Fibroblast of pulmonary artery (primary cell): ENCODE measurements at regions not wholly inside any gene's neighbourhood (a gene's known extent, or its start where the extent isn't known, plus 50 kb on each side); places are given as distances from the start of the nearest gene placed in this dataset.

Experiments
- DNase-seq: peaks from one replicate; pipeline ENCODE4 v3.0.0-alpha.2; 2010; ENCODE audit warnings: low read depth
- H3K4me3 ChIP-seq: replicated peaks from 2 replicates; pipeline ENCODE4 v1.5.1; 2011; ENCODE audit warnings: low read depth, mild to moderate bottlenecking, control low read depth, low read length, moderate library complexity
- TF ChIP-seq, protein P1 (sequence below): IDR thresholded peaks from 2 replicates; pipeline ENCODE4 v1.5.1; 2011; ENCODE audit warnings: mild to moderate bottlenecking, control low read depth, low read length, inconsistent platforms; ENCODE audit errors: missing control alignments

DNA sequence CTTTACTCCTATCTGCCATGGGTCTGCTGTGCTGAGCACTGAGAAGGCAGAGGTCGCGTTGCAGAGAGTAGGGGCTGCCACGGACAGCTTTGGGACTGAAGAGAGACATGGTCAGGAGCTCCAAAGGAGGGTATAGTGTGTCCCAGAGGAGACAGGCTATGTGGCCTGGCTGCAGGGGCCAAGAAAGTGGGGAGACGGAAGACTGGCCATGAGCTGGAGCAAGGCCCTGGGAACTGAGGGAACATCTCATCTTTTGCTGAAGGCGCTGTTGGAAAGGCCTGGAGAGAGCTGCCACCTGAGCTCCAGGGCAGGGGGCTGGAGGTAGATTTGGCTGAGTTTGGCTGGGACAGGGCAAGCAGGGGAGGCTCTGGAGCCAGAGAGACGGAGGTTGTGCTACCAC lies 55.8 kb upstream of the AJAP1 start:
- H3K4me3 ChIP-seq, result no peak overlapping the region
- DNase-seq, result no peak
- TF ChIP-seq, protein P1, sequence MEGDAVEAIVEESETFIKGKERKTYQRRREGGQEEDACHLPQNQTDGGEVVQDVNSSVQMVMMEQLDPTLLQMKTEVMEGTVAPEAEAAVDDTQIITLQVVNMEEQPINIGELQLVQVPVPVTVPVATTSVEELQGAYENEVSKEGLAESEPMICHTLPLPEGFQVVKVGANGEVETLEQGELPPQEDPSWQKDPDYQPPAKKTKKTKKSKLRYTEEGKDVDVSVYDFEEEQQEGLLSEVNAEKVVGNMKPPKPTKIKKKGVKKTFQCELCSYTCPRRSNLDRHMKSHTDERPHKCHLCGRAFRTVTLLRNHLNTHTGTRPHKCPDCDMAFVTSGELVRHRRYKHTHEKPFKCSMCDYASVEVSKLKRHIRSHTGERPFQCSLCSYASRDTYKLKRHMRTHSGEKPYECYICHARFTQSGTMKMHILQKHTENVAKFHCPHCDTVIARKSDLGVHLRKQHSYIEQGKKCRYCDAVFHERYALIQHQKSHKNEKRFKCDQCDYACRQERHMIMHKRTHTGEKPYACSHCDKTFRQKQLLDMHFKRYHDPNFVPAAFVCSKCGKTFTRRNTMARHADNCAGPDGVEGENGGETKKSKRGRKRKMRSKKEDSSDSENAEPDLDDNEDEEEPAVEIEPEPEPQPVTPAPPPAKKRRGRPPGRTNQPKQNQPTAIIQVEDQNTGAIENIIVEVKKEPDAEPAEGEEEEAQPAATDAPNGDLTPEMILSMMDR, result no peak

DNA sequence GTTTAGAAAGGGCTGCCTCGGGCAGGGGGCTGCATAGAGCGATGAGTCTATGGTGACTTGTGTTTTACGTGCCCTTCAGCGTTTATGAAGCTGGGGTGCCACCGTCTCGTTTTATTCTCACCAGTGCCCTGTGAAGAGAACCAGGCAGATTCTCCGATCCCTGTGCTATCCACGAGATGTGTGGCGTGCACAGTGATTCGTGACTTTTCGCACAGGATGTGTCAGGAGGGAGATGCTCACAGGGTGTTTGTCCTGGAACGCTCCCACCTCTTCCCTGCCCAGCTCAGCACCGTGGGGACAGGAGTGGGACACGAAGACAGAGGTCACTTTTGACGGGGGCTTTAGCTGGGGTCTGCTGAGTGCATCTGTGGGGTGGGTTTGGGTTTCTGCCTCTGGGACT lies 54.9 kb upstream of the AJAP1 start:
- TF ChIP-seq, protein P1, result no peak
- H3K4me3 ChIP-seq, result no peak overlapping the region
- no peak for DNase-seq

DNA sequence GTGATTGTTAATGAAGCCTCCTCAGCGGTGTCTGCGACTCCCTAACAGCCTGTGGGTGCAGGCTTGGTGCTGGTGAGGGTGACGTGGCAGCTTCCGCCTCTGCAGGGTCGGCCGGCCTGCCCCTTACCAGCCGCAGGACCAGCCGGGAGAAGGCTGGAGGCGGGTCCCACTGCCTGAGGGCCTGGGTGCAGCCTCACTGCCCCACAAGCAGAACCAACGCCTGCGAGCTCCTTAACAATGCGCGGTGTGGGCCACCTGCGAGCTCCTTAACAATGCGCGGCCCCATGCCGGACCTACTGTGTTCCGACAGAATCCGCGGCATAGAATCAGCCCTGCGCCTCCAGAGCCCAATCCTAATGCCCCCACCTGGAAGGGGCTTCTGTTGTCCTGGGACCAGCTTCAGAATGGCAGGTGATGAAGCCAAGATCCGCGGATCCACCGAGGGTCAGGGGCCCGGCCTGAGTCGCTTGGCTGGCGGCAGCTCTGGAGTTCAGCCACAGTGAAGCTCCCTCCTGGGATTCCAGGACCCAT lies 54.4 kb upstream of the AJAP1 start:
- TF ChIP-seq, protein P1, result no peak
- DNase-seq, result no peak
- H3K4me3 ChIP-seq, result no peak overlapping the region

DNA sequence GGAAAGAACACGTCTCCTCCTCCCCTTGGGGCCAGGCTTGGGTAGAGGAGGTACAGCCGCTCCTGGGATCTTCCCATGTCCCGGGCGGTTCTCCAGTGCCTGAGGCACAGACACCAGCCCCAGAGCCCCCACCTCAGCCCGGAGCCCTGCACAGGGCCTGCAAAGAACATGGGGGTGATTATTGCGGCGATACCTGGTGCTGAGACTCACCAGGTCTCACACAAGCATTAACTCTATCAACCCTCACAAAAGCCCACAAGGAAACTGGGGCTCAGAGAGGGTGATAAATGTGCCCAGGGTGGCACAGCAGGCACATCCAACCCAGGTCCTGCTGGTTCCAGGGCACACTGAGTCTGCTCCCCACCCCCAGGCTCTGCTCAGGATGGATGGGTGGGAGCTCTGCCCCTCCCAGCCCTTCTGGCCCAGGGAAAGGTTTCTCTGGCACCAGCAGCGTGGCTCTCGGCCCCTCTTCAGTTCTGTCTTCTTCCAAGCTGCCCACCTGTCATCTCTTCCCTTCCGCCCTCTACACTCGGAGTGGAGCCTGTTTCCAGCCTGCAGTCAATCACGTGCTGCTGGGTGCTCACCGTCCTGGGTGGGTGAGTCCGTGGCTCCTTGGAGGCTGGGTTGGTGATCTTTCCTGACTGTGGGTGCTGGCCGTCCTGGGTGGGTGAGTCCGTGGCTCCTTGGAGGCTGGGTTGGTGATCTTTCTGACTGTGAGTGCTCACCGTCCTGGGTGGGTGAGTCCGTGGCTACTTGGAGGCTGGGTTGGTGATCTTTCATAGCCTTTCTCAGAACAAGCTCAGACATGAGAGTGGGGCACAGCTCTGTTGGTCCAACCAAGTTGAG lies 53.6 kb upstream of the AJAP1 start:
- TF ChIP-seq, protein P1, result no peak
- DNase-seq, result no peak
- H3K4me3 ChIP-seq, result no peak overlapping the region

DNA sequence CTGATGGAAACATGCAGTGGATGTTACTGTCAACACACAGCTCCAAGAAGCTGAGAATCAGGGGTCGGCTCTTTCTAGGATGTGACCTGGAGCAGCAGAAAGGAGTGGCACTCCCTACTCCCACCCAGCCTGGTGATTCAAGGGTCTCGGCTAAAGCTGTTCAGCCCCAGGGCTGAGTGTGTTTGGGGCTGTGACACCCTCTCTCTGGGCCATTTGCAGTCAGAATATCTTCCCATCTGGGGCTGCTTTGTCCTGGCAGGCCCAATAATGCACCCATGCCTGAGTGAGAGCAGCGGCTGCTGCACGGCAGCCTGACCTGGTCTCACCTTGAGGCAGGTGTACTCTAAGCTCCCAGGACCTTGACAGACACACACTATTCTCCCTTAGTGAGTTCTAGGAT lies 52.5 kb upstream of the AJAP1 start:
- TF ChIP-seq, protein P1, result no peak
- no peak for DNase-seq
- H3K4me3 ChIP-seq, result no peak overlapping the region

DNA sequence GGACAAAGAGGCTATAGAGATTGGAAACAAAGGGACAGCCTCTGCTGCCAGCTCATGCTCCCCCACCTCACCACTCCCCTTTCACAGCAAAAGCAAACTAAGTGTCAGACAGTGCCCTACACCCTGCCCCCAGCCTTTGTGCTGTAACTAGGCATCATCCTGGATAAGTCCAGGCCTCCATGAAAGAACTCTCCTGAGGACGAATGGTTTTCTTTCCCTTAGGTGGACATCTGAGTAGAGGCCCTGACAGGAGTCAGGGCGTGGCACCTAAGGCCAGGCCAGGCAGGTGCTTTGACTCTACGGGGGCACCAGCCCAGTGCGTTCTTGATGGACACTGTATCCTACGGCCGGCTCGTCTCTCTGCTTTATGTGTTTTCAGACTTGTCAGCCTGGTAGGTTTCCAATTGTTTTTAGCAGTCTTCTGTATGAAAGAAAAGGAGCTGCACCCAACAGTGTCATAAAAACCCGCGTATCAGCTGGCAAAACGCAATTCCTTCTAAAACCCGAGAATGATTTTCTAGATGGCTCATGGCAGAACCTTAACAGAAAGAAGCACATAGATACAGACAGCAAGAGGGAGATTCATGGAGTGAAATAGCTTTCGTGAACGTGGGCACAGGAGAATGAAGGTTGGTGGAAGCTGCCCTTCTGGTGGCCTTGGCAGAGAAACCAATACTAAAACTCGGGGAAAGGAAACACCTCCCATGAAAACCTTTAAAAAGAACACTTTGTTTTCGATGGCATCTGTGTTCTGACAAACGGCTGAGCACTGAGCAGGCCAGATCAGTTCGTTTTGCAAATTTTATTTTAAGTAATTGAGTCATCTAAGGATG lies 51.7 kb upstream of the AJAP1 start:
- no peak overlapping the region for H3K4me3 ChIP-seq
- TF ChIP-seq, protein P1, result no peak
- DNase-seq, result no peak
